Fibroblast of peridontal ligament (primary cell): ENCODE measurements at regions not wholly inside any gene's neighbourhood (a gene's known extent, or its start where the extent isn't known, plus 50 kb on each side); places are given as distances from the start of the nearest gene placed in this dataset.
"Not testable (repeated sequence)": the region's sequence is repeated elsewhere in the genome, so short reads cannot be mapped to it uniquely, and the experiment has no call there.

Source experiments
- DNase-seq: peaks from one replicate; pipeline ENCODE4 v3.0.0-alpha.2; 2010; ENCODE audit errors: extremely low read depth

GRCh38 chr3:181609030-181609767 is 102.5 kb upstream of the SOX2 start:
- no peak for DNase-seq

DNA sequence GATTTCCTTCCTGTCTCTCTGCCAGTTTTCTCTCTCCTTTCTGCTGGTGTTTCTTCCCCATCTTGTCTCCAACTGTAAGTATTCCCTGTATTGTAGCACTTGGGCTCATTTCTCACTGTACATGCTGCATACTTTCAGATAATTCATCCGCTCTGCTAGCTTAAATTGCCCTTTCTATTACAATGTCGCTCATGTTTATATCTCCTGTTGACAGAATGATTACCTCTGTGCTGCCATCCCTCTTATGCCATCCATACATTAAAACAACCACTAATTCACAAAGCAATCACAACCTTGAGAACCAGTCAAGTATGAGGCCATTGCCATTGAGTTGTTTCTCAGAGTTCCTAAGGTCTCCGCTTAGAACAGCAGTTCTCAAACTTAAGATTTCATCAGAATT is 107.5 kb upstream of the SOX2 start:
- no peak for DNase-seq

GRCh38 chr3:181596126-181596525 is 115.6 kb upstream of the SOX2 start:
- no peak for DNase-seq

DNA sequence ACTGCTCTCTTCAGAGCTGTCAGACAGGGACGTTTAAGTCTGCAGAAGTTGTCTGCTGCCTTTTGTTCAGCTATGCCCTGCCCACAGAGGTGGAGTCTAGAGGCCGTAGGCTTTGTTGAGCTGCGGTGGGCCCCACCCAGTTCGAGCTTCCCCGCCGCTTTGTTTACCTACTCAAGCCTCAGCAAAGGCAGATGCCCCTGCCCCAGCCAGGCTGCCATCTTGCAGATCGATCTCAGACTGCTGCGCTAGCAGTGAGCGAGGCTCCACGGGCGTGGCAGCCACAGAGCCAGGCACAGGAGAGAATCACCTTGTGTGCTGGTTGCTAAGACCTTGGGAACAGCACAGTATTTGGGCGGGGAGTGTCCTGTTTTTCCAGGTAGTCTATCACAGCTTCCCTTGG is 120.8 kb upstream of the SOX2 start:
- DNase-seq, result not testable (repeated sequence)

GRCh38 chr3:181582619-181583018 is 129.1 kb upstream of the SOX2 start:
- no peak for DNase-seq

- peak; percentile 20 for DNase-seq
These were observed 130.1 kb upstream of the SOX2 start for GRCh38 chr3:181581656-181582055.

DNA sequence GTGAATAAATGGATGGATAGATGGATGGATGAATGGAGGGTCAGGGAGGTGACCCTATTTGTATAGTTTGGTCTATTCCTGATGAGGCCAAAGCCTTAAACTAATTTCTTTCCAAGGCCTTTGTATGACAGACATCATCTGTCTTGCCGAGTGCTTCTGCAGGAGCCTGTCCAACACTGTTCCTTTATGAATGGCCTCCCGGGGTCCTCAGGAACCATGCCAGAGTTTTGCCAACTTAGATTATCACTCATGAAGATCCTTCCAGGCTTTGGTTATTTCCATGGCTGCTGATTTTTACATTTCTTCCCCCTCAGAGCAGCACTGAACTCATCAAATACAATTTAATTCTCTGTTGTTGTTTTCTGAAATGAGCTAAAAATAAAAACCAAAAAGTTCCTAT is 133.0 kb upstream of the SOX2 start:
- no peak for DNase-seq

DNA sequence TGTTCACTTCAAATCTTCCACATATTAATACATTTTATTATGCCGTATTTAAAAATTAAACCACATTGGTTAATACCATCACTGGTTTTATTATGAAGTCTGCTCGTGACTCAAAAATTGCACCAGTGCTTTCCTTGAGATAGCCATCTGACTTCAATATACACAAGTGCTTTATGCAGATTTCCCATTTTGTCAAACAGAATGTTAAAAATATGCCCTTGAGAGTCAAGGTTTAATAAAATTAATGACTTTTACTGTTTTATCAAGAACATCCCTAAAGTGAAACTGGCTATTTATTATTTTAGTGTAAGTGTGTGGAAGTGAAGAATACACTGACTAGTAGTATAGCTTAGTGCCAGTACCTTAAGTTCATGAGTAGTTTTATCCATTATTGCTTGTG is 139.3 kb upstream of the SOX2 start:
- no peak for DNase-seq

DNA sequence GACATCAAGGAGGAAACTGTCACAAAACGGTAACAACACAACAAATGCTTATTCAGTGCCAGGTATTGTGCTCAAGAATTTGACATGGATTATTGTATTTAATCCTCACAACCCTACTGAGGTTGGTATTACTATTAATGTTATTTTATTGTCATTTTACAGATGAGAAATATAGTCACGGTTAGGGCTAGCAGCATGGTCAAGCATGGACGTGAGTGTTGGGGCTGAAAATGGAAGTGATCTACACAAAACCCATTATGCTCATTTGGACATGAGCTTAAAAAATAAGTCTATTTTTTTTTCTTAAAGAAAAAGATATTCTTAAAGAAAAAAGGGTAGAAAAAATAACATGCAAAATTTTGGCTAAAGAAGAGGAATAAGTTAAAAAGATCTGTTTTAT is 141.3 kb upstream of the SOX2 start:
- DNase-seq, result no peak

- DNase-seq, result no peak
These were observed 142.3 kb upstream of the SOX2 start for GRCh38 chr3:181569356-181569940.

DNA sequence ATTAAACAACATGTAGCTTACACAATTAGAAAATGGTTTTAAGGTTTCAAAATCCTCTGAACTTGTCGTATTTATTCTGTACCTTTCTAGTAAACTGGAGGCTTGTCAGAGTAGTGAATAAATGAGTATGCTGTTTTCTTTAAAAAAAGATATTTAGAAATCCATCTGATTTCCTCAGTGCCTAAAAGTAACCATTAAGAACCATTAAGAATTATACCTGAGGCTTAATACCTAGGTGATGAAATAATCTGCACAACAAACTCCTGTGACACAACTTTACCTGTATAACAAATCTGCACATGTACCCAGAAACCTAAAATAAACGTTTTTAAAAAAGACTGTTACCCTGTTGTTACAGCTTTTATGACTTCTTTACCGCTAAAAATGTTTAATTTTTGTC is 143.0 kb upstream of the SOX2 start:
- no peak for DNase-seq

DNA sequence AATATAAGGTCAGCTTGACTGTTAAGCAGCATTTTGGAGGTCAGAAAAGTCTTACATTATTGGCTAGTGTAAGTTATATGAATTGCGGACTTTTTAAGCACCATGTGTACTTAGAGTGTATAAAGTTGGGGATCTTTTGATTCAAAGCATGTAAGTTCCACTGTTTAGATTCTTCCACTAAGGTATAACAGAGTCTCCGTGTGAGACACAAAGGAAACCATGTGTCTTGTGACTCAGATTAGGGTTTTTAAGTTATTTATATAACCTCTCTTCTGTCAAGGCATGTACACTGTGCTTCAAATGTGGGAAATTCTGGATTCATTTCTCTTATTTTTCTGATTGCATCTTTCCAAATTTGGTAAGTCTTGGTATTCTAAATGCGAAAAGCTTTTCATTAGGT is 143.5 kb upstream of the SOX2 start:
- DNase-seq, result peak; percentile 5

DNA sequence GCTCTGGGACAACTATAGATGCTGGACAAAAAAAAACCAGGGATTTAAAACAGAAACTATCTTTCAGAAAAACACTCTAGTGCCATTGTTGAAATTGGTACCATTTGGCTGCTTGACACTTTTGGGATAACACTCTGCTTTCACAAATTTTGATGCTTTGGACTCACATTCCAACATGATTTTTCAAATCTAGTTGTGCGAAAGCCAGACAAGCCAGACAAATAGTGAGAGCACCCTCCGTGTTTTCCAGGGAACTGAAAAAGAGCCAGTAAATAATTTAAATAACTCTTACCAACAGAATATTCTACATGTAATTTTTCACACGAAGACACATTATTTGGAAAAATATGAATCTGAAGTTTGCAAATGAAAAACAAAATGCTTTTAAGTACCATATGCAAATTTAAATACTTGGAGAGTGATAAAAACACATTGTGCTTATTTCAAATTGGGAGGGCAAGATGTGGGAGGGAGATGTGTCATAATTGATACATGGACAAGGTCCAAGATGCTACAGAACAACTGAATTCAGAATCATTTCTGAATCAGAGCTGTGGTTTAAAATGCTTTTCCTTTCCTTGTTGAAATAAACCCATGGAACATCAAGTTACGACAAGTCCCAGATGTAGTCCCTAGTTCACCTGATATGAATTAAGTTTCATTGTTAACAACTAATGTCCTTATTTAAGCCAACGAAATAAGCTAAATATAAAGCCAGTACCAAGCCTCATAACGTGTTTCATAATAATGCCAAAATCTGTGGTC is 144.2 kb upstream of the SOX2 start:
- DNase-seq, result peak; percentile 23

DNA sequence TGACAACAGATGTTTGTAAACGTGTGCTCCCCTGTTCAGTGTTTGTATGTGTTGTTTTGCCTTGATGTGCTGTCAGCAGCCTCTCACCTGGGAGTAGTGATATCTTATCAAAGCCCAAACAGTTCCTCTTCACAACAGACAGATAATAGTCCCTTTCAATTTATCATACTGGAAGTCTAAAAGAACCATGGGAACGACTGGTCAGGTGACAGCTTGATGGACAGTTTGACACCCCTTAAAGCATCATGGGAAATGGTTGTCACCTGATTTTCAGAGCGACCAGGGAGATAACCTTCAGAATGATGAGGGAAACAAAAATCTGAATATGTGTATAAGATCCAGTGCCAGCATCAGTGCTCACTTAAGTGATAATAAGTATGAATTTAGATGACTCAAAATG is 146.3 kb upstream of the SOX2 start:
- no peak for DNase-seq

DNA sequence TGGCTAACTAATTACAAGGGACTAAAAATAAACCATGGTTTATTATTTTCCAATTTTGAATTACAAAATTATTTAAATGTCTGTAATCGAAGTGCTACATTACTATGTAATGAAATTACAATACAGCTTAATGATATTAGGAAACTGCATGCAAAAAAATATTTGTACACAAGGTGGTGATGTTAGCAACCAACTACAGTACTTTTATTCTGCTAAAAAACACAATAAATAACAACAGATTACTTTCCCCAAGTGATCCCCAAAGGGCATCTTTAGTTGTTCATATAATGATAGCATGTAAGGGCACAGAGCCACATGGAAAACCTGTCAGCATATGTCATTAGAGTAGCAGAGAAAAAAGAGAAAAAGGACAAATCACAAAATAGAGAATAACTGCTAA is 147.5 kb upstream of the SOX2 start:
- no peak for DNase-seq

DNA sequence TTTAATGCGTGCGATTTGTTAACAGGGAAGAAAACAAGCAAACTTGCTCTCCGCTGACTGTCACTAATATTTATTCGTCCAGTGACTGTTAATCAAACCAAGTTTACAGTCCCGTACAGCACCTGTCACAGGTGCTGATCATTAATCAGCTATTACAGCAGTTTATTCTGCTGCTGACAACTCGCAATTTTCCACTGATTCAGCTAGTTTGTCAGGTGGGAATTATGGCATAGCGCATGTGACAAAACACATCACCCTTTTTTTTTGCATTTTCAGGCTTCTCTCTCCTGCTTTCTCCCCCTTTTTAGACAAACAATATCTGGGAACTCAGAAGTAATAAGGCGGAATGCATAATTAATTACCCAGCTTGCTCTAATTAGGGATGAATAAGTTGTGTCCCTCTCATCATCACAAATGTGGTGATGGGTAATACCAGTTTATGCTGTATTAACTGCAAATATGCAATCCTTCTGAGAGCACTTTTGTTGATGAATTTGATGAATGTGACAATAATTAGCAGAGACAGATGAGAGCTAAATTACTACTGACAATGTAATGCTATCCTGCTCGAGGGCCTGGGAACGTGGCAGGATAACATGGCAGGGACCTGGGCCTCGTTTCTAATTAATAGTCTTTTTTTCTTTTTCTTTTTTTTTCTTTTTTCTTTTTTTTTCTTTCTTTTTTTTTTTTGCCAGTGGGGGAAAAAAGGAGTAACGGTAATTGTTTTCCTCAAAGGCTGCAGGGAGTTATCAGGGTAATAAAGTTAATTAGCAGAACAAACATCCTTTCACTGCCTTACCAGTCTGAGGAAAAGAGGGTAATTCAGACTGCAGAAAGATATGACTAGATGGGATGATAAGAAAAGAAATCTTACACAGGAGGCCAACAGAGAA is 150.3 kb upstream of the SOX2 start:
- DNase-seq, result no peak

- no peak for DNase-seq
These were observed 152.9 kb upstream of the SOX2 start for GRCh38 chr3:181558870-181559269.

DNA sequence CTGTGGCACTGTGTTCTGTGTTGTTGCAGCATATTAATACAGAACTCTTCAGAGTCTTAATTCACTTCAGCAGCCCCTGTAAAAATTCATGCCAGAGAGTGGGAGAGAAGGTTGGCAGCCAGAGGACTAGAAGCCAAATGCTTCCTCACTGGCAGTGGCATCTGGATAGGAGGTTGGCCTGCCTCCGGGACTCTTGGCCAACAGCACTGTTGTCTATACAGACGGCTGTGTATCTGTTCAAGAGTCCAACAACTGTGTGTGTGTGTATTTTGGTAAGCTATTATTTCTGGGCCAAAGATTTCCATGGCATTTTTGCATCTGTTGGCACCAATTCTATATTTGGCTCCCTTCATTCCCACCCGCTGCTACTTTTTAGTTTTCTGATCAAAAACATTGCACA is 156.0 kb upstream of the SOX2 start:
- no peak for DNase-seq

- DNase-seq, result no peak
These were observed 157.4 kb upstream of the SOX2 start for GRCh38 chr3:181554233-181554765.

DNA sequence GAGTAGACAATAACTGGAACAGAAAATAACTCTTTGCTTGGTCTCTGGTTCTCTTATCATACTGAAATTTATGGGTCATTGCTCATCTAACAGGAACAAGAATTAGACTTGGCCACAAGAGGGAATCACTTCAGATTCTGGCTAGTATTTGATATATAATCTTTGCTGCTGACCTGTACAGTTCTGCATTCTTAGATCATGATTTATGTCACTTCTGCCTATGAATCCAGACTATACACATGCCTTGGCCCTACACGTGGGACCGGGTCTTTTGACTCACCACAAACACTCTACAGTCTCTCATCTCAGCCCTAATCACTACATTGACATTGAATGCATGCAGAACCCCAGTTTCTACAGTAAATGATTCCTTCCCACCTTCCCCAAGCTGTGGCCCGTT is 162.5 kb upstream of the SOX2 start:
- DNase-seq, result no peak

DNA sequence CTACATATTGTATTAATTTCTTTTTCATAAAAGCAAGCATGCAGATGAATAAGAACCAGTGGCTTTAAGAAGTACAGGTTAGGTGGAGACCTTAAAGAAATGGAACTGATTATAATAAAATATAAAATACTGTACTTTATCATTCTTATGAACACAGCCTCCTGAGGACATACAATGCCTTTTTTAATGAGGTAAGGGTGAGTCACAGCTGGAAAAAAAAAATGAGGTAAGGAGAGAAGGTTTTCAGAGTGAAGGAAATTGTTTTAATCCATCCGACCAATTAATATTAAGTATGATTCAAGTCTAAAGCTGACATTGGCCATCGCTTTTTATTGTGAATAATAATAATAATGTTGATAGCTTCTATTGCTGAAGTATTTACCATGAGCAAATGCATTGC is 170.3 kb upstream of the SOX2 start:
- DNase-seq, result no peak

DNA sequence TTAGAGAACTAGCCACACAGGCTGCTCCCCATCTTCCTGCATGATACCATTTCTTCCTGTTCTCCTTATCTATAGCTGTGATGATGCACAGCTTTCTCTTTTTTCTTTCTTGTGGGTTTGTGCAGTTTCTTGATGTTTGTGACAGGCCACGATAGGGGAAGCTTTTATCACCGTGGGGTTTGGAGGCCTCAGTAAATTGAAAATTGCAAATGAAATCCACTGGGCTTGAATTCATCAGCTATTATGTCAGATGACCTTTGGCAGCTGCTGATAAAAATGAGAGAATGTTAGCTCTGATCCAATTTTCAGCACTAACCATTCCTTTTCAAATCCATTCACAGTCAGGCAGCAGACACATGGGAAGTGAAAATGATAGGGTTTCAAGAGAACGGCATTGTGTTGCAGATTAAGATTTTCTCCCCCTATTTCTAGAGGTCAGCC is 176.9 kb upstream of the SOX2 start:
- DNase-seq, result no peak
